ENCODE measurements at regions not wholly inside any gene's neighbourhood (a gene's known extent, or its start where the extent isn't known, plus 50 kb on each side); places are given as distances from the start of the nearest gene placed in this dataset.

DNA sequence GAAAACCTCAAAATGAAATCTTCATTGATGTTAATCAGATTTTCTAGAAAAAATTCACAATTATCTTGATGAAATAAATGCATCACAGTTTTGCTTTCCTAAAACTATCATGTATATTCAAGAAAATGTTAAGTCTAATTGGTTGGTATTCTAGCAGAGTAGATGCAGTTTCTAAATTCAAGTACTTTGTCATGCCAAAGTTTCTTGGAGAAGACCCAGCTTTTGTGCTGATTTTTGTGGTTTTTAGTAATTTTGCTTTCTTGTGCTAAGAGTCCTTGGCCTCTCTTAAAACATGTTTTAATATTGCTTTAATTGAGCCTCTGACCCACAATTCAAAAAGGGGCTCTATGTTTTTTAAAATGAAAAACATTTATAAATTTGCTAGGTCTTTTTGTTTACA lies 924.8 kb upstream of the PTPRD start:
- Histone ChIP-seq H3K4me2 (replicated peaks; ENCODE audit: low read depth, low read length, poor library complexity, severe bottlenecking) (no peak overlapping the region), H3K27me3 (replicated peaks in 1 of 4; ENCODE audit: control extremely low read depth in 1 of 4, control insufficient read depth in 3 of 4, insufficient read depth in 4 of 4, low read length in 3 of 4) (no peaks in the 10 kb centered on the region), H3K36me3 (replicated peaks in 1 of 2; ENCODE audit: control extremely low read depth in 1 of 2, control insufficient read depth in 1 of 2, extremely low read depth in 1 of 2, insufficient read depth in 2 of 2, low read length in 1 of 2) (no peaks in the 10 kb centered on the region), H3K4me3 (ENCODE audit: control extremely low read depth in 1 of 5, extremely low read depth in 1 of 5, insufficient read depth in 1 of 5, low read depth in 2 of 5, low read length in 4 of 5) (no peak overlapping the region), H4K20me1 (ENCODE audit: control insufficient read depth, insufficient read depth, low read length, poor library complexity, severe bottlenecking) (no peaks in the 10 kb centered on the region), H3K79me2 (ENCODE audit: control insufficient read depth, insufficient read depth, low read length) (no peaks in the 10 kb centered on the region), H3K9ac (ENCODE audit: low read length) (no peak overlapping the region), H3K27ac (ENCODE audit: low read length in 2 of 2) (no peak overlapping the region), H2AFZ (ENCODE audit: insufficient read depth, low read depth, low read length, poor library complexity, severe bottlenecking) (no peak overlapping the region), H3K4me1 (ENCODE audit: control insufficient read depth in 2 of 2, insufficient read depth in 2 of 2, low read length in 2 of 2) (no peaks in the 10 kb centered on the region), H3K9me3 (ENCODE audit: control extremely low read depth in 1 of 3, control insufficient read depth in 2 of 3, insufficient read depth in 1 of 3, low read length in 2 of 3) (no peaks in the 10 kb centered on the region)
- TF ChIP-seq, protein P1, sequence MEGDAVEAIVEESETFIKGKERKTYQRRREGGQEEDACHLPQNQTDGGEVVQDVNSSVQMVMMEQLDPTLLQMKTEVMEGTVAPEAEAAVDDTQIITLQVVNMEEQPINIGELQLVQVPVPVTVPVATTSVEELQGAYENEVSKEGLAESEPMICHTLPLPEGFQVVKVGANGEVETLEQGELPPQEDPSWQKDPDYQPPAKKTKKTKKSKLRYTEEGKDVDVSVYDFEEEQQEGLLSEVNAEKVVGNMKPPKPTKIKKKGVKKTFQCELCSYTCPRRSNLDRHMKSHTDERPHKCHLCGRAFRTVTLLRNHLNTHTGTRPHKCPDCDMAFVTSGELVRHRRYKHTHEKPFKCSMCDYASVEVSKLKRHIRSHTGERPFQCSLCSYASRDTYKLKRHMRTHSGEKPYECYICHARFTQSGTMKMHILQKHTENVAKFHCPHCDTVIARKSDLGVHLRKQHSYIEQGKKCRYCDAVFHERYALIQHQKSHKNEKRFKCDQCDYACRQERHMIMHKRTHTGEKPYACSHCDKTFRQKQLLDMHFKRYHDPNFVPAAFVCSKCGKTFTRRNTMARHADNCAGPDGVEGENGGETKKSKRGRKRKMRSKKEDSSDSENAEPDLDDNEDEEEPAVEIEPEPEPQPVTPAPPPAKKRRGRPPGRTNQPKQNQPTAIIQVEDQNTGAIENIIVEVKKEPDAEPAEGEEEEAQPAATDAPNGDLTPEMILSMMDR (IDR thresholded peaks at IDR 0.05): no peak
- TF ChIP-seq EZH2 (IDR thresholded peaks at IDR 0.05; ENCODE audit: borderline replicate concordance, insufficient read depth, low read depth, low read length, poor library complexity, severe bottlenecking): no peak
- ATAC-seq (ENCODE audit: low read depth): no peak
- no peak for DNase-seq
- Mint-ChIP-seq H3K4me3 (no peak overlapping the region), H3K27me3 (no peaks in the 10 kb centered on the region), H3K4me1 (no peaks in the 10 kb centered on the region), H3K27ac (no peak overlapping the region), H3K9me3 (ENCODE audit: insufficient read depth) (peaks cover 2% of the 10 kb centered on the region)
- ChIA-PET CTCF (no interaction called here), POLR2A (no interaction called here)
- intact Hi-C loops (cut with micrococcal nuclease): no loop called here

DNA sequence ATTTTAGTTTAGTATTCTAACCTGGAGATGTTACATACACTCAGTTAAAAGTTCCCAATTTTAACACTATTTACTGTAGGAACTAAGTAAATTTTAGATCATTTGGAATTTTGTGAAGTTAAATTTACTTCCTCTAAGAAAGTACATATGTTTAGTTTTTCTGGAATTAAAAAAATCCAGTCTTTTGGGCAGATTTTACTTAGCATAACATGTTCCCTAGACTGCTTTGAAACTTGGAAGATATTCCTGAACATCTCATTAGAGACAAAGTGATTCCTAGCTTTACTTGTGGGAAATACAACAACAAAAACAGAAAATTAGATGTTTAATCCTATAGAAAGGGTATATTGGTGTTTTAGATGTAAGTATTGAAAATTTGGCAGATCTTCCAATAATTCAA lies 930.0 kb upstream of the PTPRD start:
- no peaks in the 10 kb centered on the region for H3K27me3 ChIP-seq (replicated peaks in 1 of 4; ENCODE audit: control extremely low read depth in 1 of 4, control insufficient read depth in 3 of 4, insufficient read depth in 4 of 4, low read length in 3 of 4)
- POLR2A ChIA-PET: no interaction called here
- no peaks in the 10 kb centered on the region for H3K9me3 Mint-ChIP-seq (ENCODE audit: insufficient read depth)
- no peak overlapping the region for H3K4me2 ChIP-seq (replicated peaks; ENCODE audit: low read depth, low read length, poor library complexity, severe bottlenecking)
- H3K9me3 ChIP-seq (ENCODE audit: control extremely low read depth in 1 of 3, control insufficient read depth in 2 of 3, insufficient read depth in 1 of 3, low read length in 2 of 3): no peaks in the 10 kb centered on the region
- no peak for DNase-seq
- CTCF ChIA-PET: no interaction called here
- no peaks in the 10 kb centered on the region for H4K20me1 ChIP-seq (ENCODE audit: control insufficient read depth, insufficient read depth, low read length, poor library complexity, severe bottlenecking)
- no peak overlapping the region for H3K27ac ChIP-seq (ENCODE audit: low read length in 2 of 2)
- no peaks in the 10 kb centered on the region for H3K36me3 ChIP-seq (replicated peaks in 1 of 2; ENCODE audit: control extremely low read depth in 1 of 2, control insufficient read depth in 1 of 2, extremely low read depth in 1 of 2, insufficient read depth in 2 of 2, low read length in 1 of 2)
- no peaks in the 10 kb centered on the region for H3K4me1 ChIP-seq (ENCODE audit: control insufficient read depth in 2 of 2, insufficient read depth in 2 of 2, low read length in 2 of 2)
- H3K4me3 Mint-ChIP-seq: no peak overlapping the region
- H3K27ac Mint-ChIP-seq: no peak overlapping the region
- no peak for TF ChIP-seq EZH2 (IDR thresholded peaks at IDR 0.05; ENCODE audit: borderline replicate concordance, insufficient read depth, low read depth, low read length, poor library complexity, severe bottlenecking)
- TF ChIP-seq, protein P1 (IDR thresholded peaks at IDR 0.05): no peak
- no peaks in the 10 kb centered on the region for H3K27me3 Mint-ChIP-seq
- no peak overlapping the region for H3K9ac ChIP-seq (ENCODE audit: low read length)
- no peak for ATAC-seq (ENCODE audit: low read depth)
- no peaks in the 10 kb centered on the region for H3K79me2 ChIP-seq (ENCODE audit: control insufficient read depth, insufficient read depth, low read length)
- no peak overlapping the region for H3K4me3 ChIP-seq (ENCODE audit: control extremely low read depth in 1 of 5, extremely low read depth in 1 of 5, insufficient read depth in 1 of 5, low read depth in 2 of 5, low read length in 4 of 5)
- no peaks in the 10 kb centered on the region for H3K4me1 Mint-ChIP-seq
- H2AFZ ChIP-seq (ENCODE audit: insufficient read depth, low read depth, low read length, poor library complexity, severe bottlenecking): no peak overlapping the region
- intact Hi-C loops (cut with micrococcal nuclease): no loop called here

Data from B cell (primary cell).